Panc1 (cell line): ENCODE measurements at regions not wholly inside any gene's neighbourhood (a gene's known extent, or its start where the extent isn't known, plus 50 kb on each side); places are given as distances from the start of the nearest gene placed in this dataset.

Source experiments
- POLR2AphosphoS5 ChIP-seq: IDR thresholded peaks from 2 replicates; pipeline ENCODE4 v1.6.1; 2012; ENCODE audit warnings: mild to moderate bottlenecking, low read depth, low read length, moderate library complexity
- REST ChIP-seq, 2 experiments: IDR thresholded peaks; 2 replicates each; pipeline ENCODE4 v1.6.1; 2011 to 2012; ENCODE audit warnings: low read depth in 2 of 2, control low read depth in 1 of 2, low read length in 1 of 2, mild to moderate bottlenecking in 1 of 2, moderate library complexity in 1 of 2; ENCODE audit not compliant: insufficient read depth in 1 of 2
- SIN3A ChIP-seq: IDR thresholded peaks from 2 replicates; pipeline ENCODE4 v1.6.1; 2012; ENCODE audit warnings: low read depth, mild to moderate bottlenecking, low read length, moderate library complexity, borderline replicate concordance; ENCODE audit not compliant: insufficient read depth
- TCF7L2 ChIP-seq: IDR thresholded peaks from 2 replicates; pipeline ENCODE4 v1.6.1; 2011; ENCODE audit warnings: mild to moderate bottlenecking, low read depth, low read length, inconsistent platforms
- TF ChIP-seq, protein P1 (sequence below): fragments of 450-650 bp; IDR thresholded peaks from 2 replicates; pipeline ENCODE4 v1.5.1; 2017; ENCODE audit warnings: mild to moderate bottlenecking

DNA sequence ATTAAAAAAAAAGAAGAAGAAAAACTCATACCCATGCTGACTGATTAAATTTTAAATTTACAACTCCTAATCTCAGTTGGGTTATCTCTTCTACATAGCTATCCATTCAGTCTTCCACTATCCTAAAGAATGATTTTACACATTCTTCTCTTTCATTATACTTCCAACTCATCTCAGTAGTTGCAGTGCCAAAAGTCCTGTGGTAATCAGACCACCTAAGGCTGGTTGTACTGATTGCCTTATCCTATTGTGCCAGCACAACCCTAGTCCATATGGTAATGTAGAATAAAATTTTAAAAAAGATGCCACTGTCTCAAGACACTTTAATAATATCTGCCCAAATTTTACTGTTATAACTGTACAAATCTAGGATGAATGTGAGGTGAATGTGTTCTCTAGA, 448.0 kb downstream of the LRRIQ3 start:
- TF ChIP-seq, protein P1, sequence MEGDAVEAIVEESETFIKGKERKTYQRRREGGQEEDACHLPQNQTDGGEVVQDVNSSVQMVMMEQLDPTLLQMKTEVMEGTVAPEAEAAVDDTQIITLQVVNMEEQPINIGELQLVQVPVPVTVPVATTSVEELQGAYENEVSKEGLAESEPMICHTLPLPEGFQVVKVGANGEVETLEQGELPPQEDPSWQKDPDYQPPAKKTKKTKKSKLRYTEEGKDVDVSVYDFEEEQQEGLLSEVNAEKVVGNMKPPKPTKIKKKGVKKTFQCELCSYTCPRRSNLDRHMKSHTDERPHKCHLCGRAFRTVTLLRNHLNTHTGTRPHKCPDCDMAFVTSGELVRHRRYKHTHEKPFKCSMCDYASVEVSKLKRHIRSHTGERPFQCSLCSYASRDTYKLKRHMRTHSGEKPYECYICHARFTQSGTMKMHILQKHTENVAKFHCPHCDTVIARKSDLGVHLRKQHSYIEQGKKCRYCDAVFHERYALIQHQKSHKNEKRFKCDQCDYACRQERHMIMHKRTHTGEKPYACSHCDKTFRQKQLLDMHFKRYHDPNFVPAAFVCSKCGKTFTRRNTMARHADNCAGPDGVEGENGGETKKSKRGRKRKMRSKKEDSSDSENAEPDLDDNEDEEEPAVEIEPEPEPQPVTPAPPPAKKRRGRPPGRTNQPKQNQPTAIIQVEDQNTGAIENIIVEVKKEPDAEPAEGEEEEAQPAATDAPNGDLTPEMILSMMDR: no peak
- no peak for TF ChIP-seq SIN3A
- no peak for TF ChIP-seq POLR2AphosphoS5
- no peak for TF ChIP-seq REST (IDR thresholded peaks at IDR 0.05; ENCODE audit: insufficient read depth in 1 of 2, low read depth in 2 of 2, low read length in 1 of 2)
- no peak for TF ChIP-seq TCF7L2
